GM21529 (cell line): ENCODE measurements at regions not wholly inside any gene's neighbourhood (a gene's known extent, or its start where the extent isn't known, plus 50 kb on each side); places are given as distances from the start of the nearest gene placed in this dataset.
"Not testable (repeated sequence)": the region's sequence is repeated elsewhere in the genome, so short reads cannot be mapped to it uniquely, and the experiment has no call there.

Source experiments
- ATAC-seq: cut with Tn5 transposase; IDR thresholded peaks from one replicate; pipeline ENCODE4 v1.9.1; 2021; ENCODE audit not compliant: unreplicated experiment

- ATAC-seq: no peak
Measured at GRCh38 chr17:33873201-33873617, 381.9 kb upstream of the CCL2 start.

GRCh38 chr17:33874617-33875060 lies 380.4 kb upstream of the CCL2 start:
- ATAC-seq: no peak

GRCh38 chr17:33875973-33876372 lies 379.1 kb upstream of the CCL2 start:
- ATAC-seq: no peak

- ATAC-seq: not testable (repeated sequence)
Measured at GRCh38 chr17:33882273-33882672, 372.8 kb upstream of the CCL2 start.

- not testable (repeated sequence) for ATAC-seq
Measured at GRCh38 chr17:33882677-33883076, 372.4 kb upstream of the CCL2 start.

- ATAC-seq: no peak
Measured at GRCh38 chr17:33888455-33888854, 366.6 kb upstream of the CCL2 start.

GRCh38 chr17:33889040-33889439 lies 366.0 kb upstream of the CCL2 start:
- no peak for ATAC-seq

GRCh38 chr17:33889766-33890165 lies 365.3 kb upstream of the CCL2 start:
- ATAC-seq: no peak

GRCh38 chr17:33892717-33893591 lies 362.1 kb upstream of the CCL2 start:
- ATAC-seq: no peak

GRCh38 chr17:33895491-33895890 lies 359.6 kb upstream of the CCL2 start:
- no peak for ATAC-seq

- ATAC-seq: no peak
Measured at GRCh38 chr17:33896263-33896662, 358.8 kb upstream of the CCL2 start.

- ATAC-seq: no peak
Measured at GRCh38 chr17:33901085-33901484, 354.0 kb upstream of the CCL2 start.

- ATAC-seq: no peak
Measured at GRCh38 chr17:33902901-33903449, 352.1 kb upstream of the CCL2 start.

- ATAC-seq: no peak
Measured at GRCh38 chr17:33904476-33904875, 350.6 kb upstream of the CCL2 start.

- no peak for ATAC-seq
Measured at GRCh38 chr17:33905338-33905800, 349.7 kb upstream of the CCL2 start.

- ATAC-seq: no peak
Measured at GRCh38 chr17:33908363-33909064, 346.6 kb upstream of the CCL2 start.

- no peak for ATAC-seq
Measured at GRCh38 chr17:33910200-33910857, 344.8 kb upstream of the CCL2 start.

- no peak for ATAC-seq
Measured at GRCh38 chr17:33914125-33914524, 341.0 kb upstream of the CCL2 start.

GRCh38 chr17:33922971-33923370 lies 332.1 kb upstream of the CCL2 start:
- ATAC-seq: no peak

GRCh38 chr17:33924104-33924503 lies 331.0 kb upstream of the CCL2 start:
- no peak for ATAC-seq

GRCh38 chr17:33925649-33926048 lies 329.4 kb upstream of the CCL2 start:
- ATAC-seq: no peak
